ENCODE measurements at regions not wholly inside any gene's neighbourhood (a gene's known extent, or its start where the extent isn't known, plus 50 kb on each side); places are given as distances from the start of the nearest gene placed in this dataset.

GRCh38 chr10:55098452-55098851 is 297.4 kb upstream of the PCDH15 start:
- FAIRE-seq: no peak
- DNase-seq (ENCODE audit: extremely low spot score, insufficient read length, low read depth): no peak

- no peak for DNase-seq (ENCODE audit: extremely low spot score, insufficient read length, low read depth)
- FAIRE-seq: no peak
Measured at GRCh38 chr10:55091691-55092328, 290.8 kb upstream of the PCDH15 start.

- DNase-seq (ENCODE audit: extremely low spot score, insufficient read length, low read depth) (no peak), FAIRE-seq (no peak)
Measured at GRCh38 chr10:55078121-55078520, 277.1 kb upstream of the PCDH15 start.

GRCh38 chr10:55065185-55065584 is 264.2 kb upstream of the PCDH15 start:
- DNase-seq (ENCODE audit: extremely low spot score, insufficient read length, low read depth) (no peak), FAIRE-seq (no peak)

- FAIRE-seq (no peak), DNase-seq (ENCODE audit: extremely low spot score, insufficient read length, low read depth) (no peak)
Measured at GRCh38 chr10:55063811-55064210, 262.8 kb upstream of the PCDH15 start.

GRCh38 chr10:55062349-55062748 is 261.3 kb upstream of the PCDH15 start:
- FAIRE-seq: no peak
- DNase-seq (ENCODE audit: extremely low spot score, insufficient read length, low read depth): no peak

GRCh38 chr10:55058800-55059199 is 257.8 kb upstream of the PCDH15 start:
- no peak for FAIRE-seq
- no peak for DNase-seq (ENCODE audit: extremely low spot score, insufficient read length, low read depth)

- DNase-seq (ENCODE audit: extremely low spot score, insufficient read length, low read depth): no peak
- FAIRE-seq: no peak
Measured at GRCh38 chr10:55051515-55051914, 250.5 kb upstream of the PCDH15 start.

- DNase-seq (ENCODE audit: extremely low spot score, insufficient read length, low read depth) (no peak), FAIRE-seq (no peak)
Measured at GRCh38 chr10:55048830-55049498, 247.9 kb upstream of the PCDH15 start.

- FAIRE-seq: no peak
- DNase-seq (ENCODE audit: extremely low spot score, insufficient read length, low read depth): no peak
Measured at GRCh38 chr10:55043540-55043939, 242.5 kb upstream of the PCDH15 start.

GRCh38 chr10:55033061-55033460 is 232.0 kb upstream of the PCDH15 start:
- DNase-seq (ENCODE audit: extremely low spot score, insufficient read length, low read depth) (no peak), FAIRE-seq (no peak)

GRCh38 chr10:55024713-55025112 is 223.7 kb upstream of the PCDH15 start:
- DNase-seq (ENCODE audit: extremely low spot score, insufficient read length, low read depth) (no peak), FAIRE-seq (no peak)

GRCh38 chr10:55019439-55019838 is 218.4 kb upstream of the PCDH15 start:
- no peak for DNase-seq (ENCODE audit: extremely low spot score, insufficient read length, low read depth)
- FAIRE-seq: no peak

- DNase-seq (ENCODE audit: extremely low spot score, insufficient read length, low read depth) (no peak), FAIRE-seq (no peak)
Measured at GRCh38 chr10:55013318-55013717, 212.3 kb upstream of the PCDH15 start.

GRCh38 chr10:55002420-55002819 is 201.4 kb upstream of the PCDH15 start:
- no peak for FAIRE-seq

GRCh38 chr10:55001422-55001821 is 200.4 kb upstream of the PCDH15 start:
- no peak for FAIRE-seq
- no peak for DNase-seq (ENCODE audit: extremely low spot score, insufficient read length, low read depth)

More at GRCh38 chr10:55002420-55002819, 201.4 kb upstream of the PCDH15 start:
- DNase-seq (ENCODE audit: extremely low spot score, insufficient read length, low read depth): no peak

GRCh38 chr10:54993148-54993547 is 192.1 kb upstream of the PCDH15 start:
- FAIRE-seq: no peak
- no peak for DNase-seq (ENCODE audit: extremely low spot score, insufficient read length, low read depth)

GRCh38 chr10:54985732-54986131 is 184.7 kb upstream of the PCDH15 start:
- no peak for DNase-seq (ENCODE audit: extremely low spot score, insufficient read length, low read depth)

GRCh38 chr10:54983255-54983654 is 182.2 kb upstream of the PCDH15 start:
- no peak for FAIRE-seq

More at GRCh38 chr10:54985732-54986131, 184.7 kb upstream of the PCDH15 start:
- no peak for FAIRE-seq

GRCh38 chr10:54962134-54962900 is 161.3 kb upstream of the PCDH15 start:
- FAIRE-seq (no peak), DNase-seq (ENCODE audit: extremely low spot score, insufficient read length, low read depth) (no peak)

More at GRCh38 chr10:54983255-54983654, 182.2 kb upstream of the PCDH15 start:
- DNase-seq (ENCODE audit: extremely low spot score, insufficient read length, low read depth): no peak

- FAIRE-seq: no peak
Measured at GRCh38 chr10:54961040-54961439, 160.0 kb upstream of the PCDH15 start.

More at GRCh38 chr10:54961040-54961439, 160.0 kb upstream of the PCDH15 start:
- DNase-seq (ENCODE audit: extremely low spot score, insufficient read length, low read depth): no peak

Measured in GM18507 (cell line).